Adrenal gland (tissue), 5 donors: ENCODE measurements at regions not wholly inside any gene's neighbourhood (a gene's known extent, or its start where the extent isn't known, plus 50 kb on each side); places are given as distances from the start of the nearest gene placed in this dataset.

Experiments
- POLR2A ChIP-seq, 2 donors: fragments of 450-650 bp; IDR thresholded peaks; one replicate each; pipeline ENCODE4 v1.6.1; 2017; ENCODE audit warnings: antibody characterized with exemption in 2 of 2, mild to moderate bottlenecking in 2 of 2, moderate library complexity in 1 of 2
- TF ChIP-seq, protein P1 (sequence below), 6 experiments: fragments of 450-650 bp in 4 of 6; fragments of 200-600 bp in 2 of 6; sonication (generic) in 1 of 6; IDR thresholded peaks; 1 replicate in 5 of 6; 2 replicates in 1 of 6; pipeline versions ENCODE4 v1.5.1 to v1.8.0; 2016 to 2021; ENCODE audit warnings: antibody characterized with exemption in 6 of 6, mild to moderate bottlenecking in 2 of 6, moderate library complexity in 1 of 6
- donor health status: DM: no; HTN: no; CAD: no.

DNA sequence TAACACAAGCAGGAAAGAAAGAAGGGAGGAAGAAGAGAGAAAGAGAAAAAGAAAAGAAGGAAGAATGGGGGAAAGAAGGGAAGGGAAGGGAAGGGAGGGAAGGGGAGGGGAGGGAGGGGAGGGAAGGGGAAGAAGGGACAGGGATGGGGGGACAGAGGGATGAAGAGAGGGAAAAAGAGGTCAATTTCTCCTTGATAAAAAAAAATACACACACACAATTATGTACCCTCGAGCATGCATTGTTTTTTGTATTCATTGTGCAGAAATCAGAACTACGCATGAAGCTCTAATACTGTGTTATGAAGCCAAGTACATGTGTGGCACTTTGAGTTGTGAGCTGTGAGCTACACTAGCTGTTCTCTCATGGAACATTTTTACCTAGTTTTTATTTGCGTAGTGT, 274.9 kb upstream of the CDH18 start:
- TF ChIP-seq, protein P1, sequence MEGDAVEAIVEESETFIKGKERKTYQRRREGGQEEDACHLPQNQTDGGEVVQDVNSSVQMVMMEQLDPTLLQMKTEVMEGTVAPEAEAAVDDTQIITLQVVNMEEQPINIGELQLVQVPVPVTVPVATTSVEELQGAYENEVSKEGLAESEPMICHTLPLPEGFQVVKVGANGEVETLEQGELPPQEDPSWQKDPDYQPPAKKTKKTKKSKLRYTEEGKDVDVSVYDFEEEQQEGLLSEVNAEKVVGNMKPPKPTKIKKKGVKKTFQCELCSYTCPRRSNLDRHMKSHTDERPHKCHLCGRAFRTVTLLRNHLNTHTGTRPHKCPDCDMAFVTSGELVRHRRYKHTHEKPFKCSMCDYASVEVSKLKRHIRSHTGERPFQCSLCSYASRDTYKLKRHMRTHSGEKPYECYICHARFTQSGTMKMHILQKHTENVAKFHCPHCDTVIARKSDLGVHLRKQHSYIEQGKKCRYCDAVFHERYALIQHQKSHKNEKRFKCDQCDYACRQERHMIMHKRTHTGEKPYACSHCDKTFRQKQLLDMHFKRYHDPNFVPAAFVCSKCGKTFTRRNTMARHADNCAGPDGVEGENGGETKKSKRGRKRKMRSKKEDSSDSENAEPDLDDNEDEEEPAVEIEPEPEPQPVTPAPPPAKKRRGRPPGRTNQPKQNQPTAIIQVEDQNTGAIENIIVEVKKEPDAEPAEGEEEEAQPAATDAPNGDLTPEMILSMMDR (IDR thresholded peaks at IDR 0.05) = no peak
- TF ChIP-seq POLR2A (IDR thresholded peaks at IDR 0.05) = no peak
